ENCODE measurements at regions not wholly inside any gene's neighbourhood (a gene's known extent, or its start where the extent isn't known, plus 50 kb on each side); places are given as distances from the start of the nearest gene placed in this dataset.

GRCh38 chr10:78934994-78935602 is 133.7 kb upstream of the ZMIZ1 start:
- no peak for DNase-seq (ENCODE audit: low read depth, low spot score)

- DNase-seq (ENCODE audit: low read depth, low spot score): no peak
Observed at GRCh38 chr10:78935697-78936407, 132.9 kb upstream of the ZMIZ1 start.

DNA sequence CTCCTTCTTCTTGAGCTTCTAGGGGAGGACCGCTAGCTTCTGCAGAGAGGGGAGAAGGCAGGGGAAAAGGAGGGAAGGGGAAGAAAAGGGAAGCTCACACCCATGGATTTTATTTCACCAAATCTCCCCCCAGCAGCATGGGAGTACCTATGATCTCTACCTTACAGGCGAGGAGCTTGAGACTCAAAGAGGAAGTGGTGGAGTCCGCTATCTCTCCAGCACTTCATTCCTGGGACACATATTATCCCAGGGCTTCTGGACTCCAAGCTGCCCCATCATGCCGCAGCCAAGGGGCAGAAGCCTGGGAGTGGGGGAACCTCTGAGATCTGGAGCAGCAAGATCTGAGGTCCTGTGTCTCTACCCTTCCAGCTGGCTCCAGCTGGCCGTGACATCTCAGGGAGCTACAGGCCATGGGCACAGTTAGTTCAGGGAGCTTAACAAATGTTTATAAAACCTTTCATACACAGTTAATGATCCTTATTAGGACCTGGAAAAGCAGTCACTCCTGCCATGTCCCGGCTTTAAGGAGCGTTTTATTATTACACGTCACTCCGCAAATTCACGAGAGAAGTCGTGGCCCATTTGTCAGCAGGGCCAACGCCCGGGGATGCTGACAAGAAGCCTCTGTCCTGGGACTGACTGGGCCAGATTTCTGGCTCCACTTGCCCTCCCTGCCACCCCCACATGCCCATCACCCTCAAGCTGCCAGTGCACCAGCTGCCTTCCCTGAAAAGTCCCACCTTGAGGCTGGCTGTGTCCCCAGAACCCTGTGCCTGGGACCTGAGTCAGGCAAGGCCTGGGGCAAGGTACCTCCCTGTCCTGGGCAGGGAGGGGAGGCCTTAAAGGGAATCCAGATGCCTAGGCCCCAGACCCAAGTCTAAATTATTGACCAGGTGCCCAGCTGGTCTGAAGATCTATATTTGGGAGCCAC is 132.1 kb upstream of the ZMIZ1 start:
- DNase-seq (ENCODE audit: low read depth, low spot score): no peak

GRCh38 chr10:78937393-78937792 is 131.4 kb upstream of the ZMIZ1 start:
- no peak for DNase-seq (ENCODE audit: low read depth, low spot score)

GRCh38 chr10:78937800-78938694 is 130.7 kb upstream of the ZMIZ1 start:
- DNase-seq (ENCODE audit: low read depth, low spot score): no peak

GRCh38 chr10:78938695-78939672 is 129.8 kb upstream of the ZMIZ1 start:
- no peak for DNase-seq (ENCODE audit: low read depth, low spot score)

- DNase-seq (ENCODE audit: low read depth, low spot score): no peak
Observed at GRCh38 chr10:78942091-78942501, 126.7 kb upstream of the ZMIZ1 start.

DNA sequence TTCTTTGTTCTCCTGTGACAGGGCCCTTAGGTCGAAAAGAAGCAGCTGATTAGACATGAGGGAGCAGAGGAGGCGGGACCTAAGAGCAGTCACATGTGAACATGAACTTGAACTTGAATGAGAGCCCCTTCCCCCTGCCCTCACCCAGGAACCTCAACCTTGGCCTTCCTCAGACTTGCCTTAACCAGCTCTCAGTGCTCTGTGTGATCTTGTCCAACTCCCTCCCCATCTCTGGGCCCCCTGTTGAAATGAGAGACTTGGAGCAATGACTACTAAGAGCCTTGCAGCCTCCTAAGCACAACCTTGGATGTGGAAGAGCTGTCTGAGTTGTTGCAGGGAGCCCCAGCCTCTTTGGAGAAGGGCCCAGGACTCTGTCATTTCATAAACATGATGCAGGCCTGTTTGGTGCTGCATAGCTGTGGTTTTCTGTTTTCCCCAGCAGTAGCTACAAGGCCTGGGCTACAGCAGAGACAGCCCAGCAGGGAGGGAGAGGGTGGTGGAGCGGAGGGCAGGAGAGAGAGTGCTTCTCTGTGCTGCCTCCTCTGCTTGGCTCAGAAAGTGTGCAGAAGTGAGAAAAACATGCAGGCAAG is 123.9 kb upstream of the ZMIZ1 start:
- DNase-seq (ENCODE audit: low read depth, low spot score): no peak

DNA sequence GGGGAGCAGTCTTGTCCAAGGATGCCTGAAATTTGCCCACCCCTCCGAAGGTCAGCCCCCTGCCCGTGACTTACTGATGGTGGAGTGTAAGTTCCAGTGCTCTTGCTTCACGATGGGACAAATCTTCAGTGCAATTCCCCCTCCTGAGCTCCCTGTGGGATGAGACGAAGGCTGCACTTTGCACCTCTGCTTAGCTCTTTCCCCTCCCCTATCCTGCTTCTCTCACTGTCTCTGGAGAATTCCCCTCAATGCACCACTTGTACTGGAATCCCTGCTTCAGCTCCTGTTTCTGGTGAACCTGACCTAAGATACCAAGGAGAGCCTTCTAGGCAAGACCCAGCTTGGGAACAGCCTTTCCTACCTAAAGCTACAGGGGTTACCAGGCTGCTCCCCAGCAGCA is 122.9 kb upstream of the ZMIZ1 start:
- DNase-seq (ENCODE audit: low read depth, low spot score): no peak

GRCh38 chr10:78947226-78947625 is 121.5 kb upstream of the ZMIZ1 start:
- DNase-seq (ENCODE audit: low read depth, low spot score): no peak

- DNase-seq (ENCODE audit: low read depth, low spot score): no peak
Observed at GRCh38 chr10:78947733-78948132, 121.0 kb upstream of the ZMIZ1 start.

DNA sequence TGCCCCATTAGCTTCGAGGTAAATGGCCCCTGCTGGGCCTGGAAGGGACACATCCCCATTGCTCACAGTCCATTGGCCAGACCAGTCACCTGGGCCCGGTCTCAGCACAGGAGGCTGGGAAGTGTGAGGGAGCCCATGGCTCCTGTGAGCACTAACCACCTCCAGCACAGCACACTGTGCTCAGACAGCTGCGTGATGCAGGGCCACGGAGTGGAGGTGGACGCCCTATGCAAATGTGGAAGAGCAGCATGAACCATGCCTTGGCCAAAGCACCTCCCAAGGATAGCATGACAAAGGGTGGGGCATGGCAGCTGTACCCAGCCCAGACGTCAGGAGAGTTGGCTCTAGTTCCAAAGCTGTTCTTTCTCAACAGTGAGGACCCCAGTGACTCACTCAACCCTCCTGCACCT is 120.1 kb upstream of the ZMIZ1 start:
- DNase-seq (ENCODE audit: low read depth, low spot score): no peak

GRCh38 chr10:78950656-78951587 is 117.8 kb upstream of the ZMIZ1 start:
- no peak for DNase-seq (ENCODE audit: low read depth, low spot score)

- DNase-seq (ENCODE audit: low read depth, low spot score): no peak
Observed at GRCh38 chr10:78952030-78952429, 116.7 kb upstream of the ZMIZ1 start.

GRCh38 chr10:78952686-78953085 is 116.1 kb upstream of the ZMIZ1 start:
- DNase-seq (ENCODE audit: low read depth, low spot score): no peak

GRCh38 chr10:78953113-78953798 is 115.5 kb upstream of the ZMIZ1 start:
- no peak for DNase-seq (ENCODE audit: low read depth, low spot score)

DNA sequence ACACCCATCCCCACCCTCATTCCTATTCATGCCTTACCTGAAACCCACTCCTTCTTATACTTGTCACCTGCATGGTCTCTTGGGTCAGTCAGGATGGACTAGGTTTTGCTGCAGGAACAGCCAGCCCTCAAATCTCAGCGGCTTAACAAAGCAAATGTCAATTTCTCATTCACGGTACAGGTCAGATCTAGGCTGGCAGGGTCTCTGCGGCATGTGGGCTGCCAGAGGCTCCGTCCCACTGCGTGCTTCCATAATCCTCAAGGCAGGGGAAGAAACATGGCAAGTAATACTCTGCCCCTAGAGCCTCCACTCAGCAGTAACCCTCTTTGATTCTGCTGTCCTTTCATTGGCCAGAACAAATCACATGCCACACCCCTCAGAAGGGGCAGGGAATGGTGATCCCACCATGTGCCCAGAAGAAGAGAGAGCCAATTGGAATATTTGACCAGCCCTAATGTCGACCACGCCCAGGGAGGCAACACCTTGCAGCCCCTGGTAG is 114.9 kb upstream of the ZMIZ1 start:
- no peak for DNase-seq (ENCODE audit: low read depth, low spot score)

DNA sequence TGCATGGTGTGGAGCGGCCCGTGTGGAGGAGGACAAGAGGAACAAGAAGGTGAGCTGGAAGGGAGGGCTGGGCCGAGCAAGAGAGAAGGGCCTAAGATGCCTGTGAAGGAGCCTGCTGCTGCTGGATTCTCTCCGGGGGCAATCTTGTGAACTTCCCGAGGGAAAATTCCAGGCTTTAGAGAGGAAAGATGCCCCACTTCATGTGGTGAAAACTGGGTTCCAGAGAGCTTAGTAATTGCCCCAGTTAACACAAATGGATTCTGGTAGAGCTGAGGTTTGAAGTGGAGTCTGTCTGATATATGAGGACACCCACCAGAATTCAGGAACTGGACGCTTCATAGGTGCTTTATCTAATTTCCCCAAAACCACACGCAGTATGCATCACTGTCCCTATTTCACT is 114.1 kb upstream of the ZMIZ1 start:
- DNase-seq (ENCODE audit: low read depth, low spot score): no peak
